ENCODE measurements at regions not wholly inside any gene's neighbourhood (a gene's known extent, or its start where the extent isn't known, plus 50 kb on each side); places are given as distances from the start of the nearest gene placed in this dataset.

GRCh38 chr12:13769273-13769672 lies 212.1 kb downstream of the GRIN2B start:
- no peak for DNase-seq

- no peak for DNase-seq
These were observed 216.7 kb downstream of the GRIN2B start for GRCh38 chr12:13764748-13765147.

GRCh38 chr12:13749389-13749788 lies 232.0 kb downstream of the GRIN2B start:
- no peak for DNase-seq

GRCh38 chr12:13745111-13745860 lies 236.1 kb downstream of the GRIN2B start:
- no peak for DNase-seq

GRCh38 chr12:13744561-13744960 lies 236.8 kb downstream of the GRIN2B start:
- peak in 1 of 51 donors; percentile 22 for DNase-seq

- DNase-seq = no peak
These were observed 241.3 kb downstream of the GRIN2B start for GRCh38 chr12:13740149-13740545.

GRCh38 chr12:13735734-13736133 lies 245.7 kb downstream of the GRIN2B start:
- no peak for DNase-seq

GRCh38 chr12:13734584-13735152 lies 246.7 kb downstream of the GRIN2B start:
- DNase-seq = no peak

GRCh38 chr12:13727707-13728195 lies 253.7 kb downstream of the GRIN2B start:
- no peak for DNase-seq

GRCh38 chr12:13725049-13725448 lies 256.4 kb downstream of the GRIN2B start:
- no peak for DNase-seq

- DNase-seq = no peak
These were observed 257.3 kb downstream of the GRIN2B start for GRCh38 chr12:13724136-13724535.

GRCh38 chr12:13719986-13720385 lies 261.4 kb downstream of the GRIN2B start:
- DNase-seq = no peak

- no peak for DNase-seq
These were observed 263.1 kb downstream of the GRIN2B start for GRCh38 chr12:13718271-13718670.

- DNase-seq = no peak
These were observed 265.3 kb downstream of the GRIN2B start for GRCh38 chr12:13716119-13716518.

GRCh38 chr12:13713556-13714410 lies 267.6 kb downstream of the GRIN2B start:
- no peak for DNase-seq

- no peak for DNase-seq
These were observed 273.6 kb downstream of the GRIN2B start for GRCh38 chr12:13707829-13708228.

- no peak for DNase-seq
These were observed 279.0 kb downstream of the GRIN2B start for GRCh38 chr12:13702381-13702780.

- no peak for DNase-seq
These were observed 279.9 kb downstream of the GRIN2B start for GRCh38 chr12:13701502-13701901.

- DNase-seq = no peak
These were observed 283.4 kb downstream of the GRIN2B start for GRCh38 chr12:13697973-13698372.

- DNase-seq = no peak
These were observed 285.6 kb downstream of the GRIN2B start for GRCh38 chr12:13695781-13696180.

- no peak for DNase-seq
These were observed 289.1 kb downstream of the GRIN2B start for GRCh38 chr12:13692332-13692731.

GRCh38 chr12:13691598-13691997 lies 289.8 kb downstream of the GRIN2B start:
- peak in 1 of 51 donors; percentile 45 for DNase-seq
